WERI-Rb-1 (cell line): ENCODE measurements at regions not wholly inside any gene's neighbourhood (a gene's known extent, or its start where the extent isn't known, plus 50 kb on each side); places are given as distances from the start of the nearest gene placed in this dataset.
"Not testable (repeated sequence)": the region's sequence is repeated elsewhere in the genome, so short reads cannot be mapped to it uniquely, and the experiment has no call there.

Experiments
- DNase-seq: peaks from one replicate; pipeline ENCODE4 v3.0.0-alpha.2; 2020
- H3K27ac ChIP-seq: fragments of 250-450 bp; sonication (Bioruptor Pico); 2 replicates; pipeline ENCODE4 v1.5.1; 2020; ENCODE audit warnings: mild to moderate bottlenecking, moderate library complexity
- H3K27me3 ChIP-seq: fragments of 250-450 bp; sonication (Bioruptor Pico); 2 replicates; pipeline ENCODE4 v1.5.1; 2021; ENCODE audit warnings: mild to moderate bottlenecking, low read depth, moderate library complexity; ENCODE audit not compliant: insufficient read depth, severe bottlenecking
- H3K36me3 ChIP-seq: fragments of 250-450 bp; sonication (Bioruptor Pico); 2 replicates; pipeline ENCODE4 v1.5.1; 2020; ENCODE audit warnings: mild to moderate bottlenecking, moderate library complexity
- H3K4me3 ChIP-seq: 2 replicates; pipeline ENCODE4 v1.5.1; 2011; ENCODE audit warnings: low read depth, mild to moderate bottlenecking, control low read depth, low read length
- H3K9me3 ChIP-seq: fragments of 250-450 bp; sonication (Bioruptor Pico); 2 replicates; pipeline ENCODE4 v1.5.1; 2021; ENCODE audit warnings: mild to moderate bottlenecking, moderate library complexity; ENCODE audit not compliant: severe bottlenecking
- CTCF ChIP-seq: IDR thresholded peaks from 2 replicates; pipeline ENCODE4 v1.5.1; 2011; ENCODE audit warnings: low read depth, mild to moderate bottlenecking, control low read depth, inconsistent platforms, low read length

DNA sequence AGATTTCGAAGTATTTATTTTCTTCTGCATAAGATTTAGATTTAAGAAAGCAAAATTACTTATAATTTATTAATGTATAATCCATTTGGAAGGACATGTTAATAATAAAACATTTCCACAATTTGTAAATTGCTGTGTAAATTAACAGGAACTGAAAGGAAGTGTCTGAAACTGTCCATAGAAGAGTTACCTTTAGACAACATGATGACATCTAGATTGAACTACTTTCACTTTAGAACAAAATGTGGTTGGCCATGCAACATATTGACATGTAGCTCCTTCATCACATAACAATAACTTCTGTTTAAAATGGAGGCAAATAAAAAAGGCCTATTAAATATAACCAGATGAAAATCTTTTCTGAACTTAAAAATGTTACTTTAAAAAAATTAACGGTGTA lies 1849.5 kb upstream of the ACO1 start:
- Histone ChIP-seq H3K27me3 (no peaks in the 10 kb centered on the region), H3K9me3 (peaks cover 3% of the 10 kb centered on the region), H3K4me3 (no peak overlapping the region), H3K27ac (no peak overlapping the region), H3K36me3 (no peaks in the 10 kb centered on the region)
- no peak for TF ChIP-seq CTCF
- no peak for DNase-seq

GRCh38 chr9:30536494-30536893 lies 1847.9 kb upstream of the ACO1 start:
- no peak for DNase-seq
- Histone ChIP-seq H3K27ac (no peak overlapping the region), H3K4me3 (no peak overlapping the region), H3K9me3 (peaks cover 3% of the 10 kb centered on the region), H3K36me3 (no peaks in the 10 kb centered on the region), H3K27me3 (no peaks in the 10 kb centered on the region)
- TF ChIP-seq CTCF: no peak

DNA sequence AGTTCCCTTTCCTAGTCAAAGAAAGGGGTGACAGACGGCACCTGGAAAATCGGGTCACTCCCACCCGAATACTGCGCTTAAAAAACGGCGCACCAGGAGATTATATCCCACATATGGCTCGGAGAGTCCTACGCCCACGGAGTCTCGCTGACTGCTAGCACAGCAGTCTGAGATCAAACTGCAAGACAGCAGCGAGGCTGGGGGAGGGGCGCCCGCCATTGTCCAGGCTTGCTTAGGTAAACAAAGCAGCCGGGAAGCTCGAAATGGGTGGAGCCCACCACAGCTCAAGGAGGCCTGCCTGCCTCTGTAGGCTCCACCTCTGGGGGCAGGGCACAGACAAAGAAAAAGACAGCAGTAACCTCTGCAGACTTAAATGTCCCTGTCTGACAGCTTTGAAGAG lies 1844.7 kb upstream of the ACO1 start:
- H3K36me3 ChIP-seq, H3K9me3 ChIP-seq, H3K4me3 ChIP-seq, DNase-seq, H3K27me3 ChIP-seq, H3K27ac ChIP-seq: not testable (repeated sequence)

DNA sequence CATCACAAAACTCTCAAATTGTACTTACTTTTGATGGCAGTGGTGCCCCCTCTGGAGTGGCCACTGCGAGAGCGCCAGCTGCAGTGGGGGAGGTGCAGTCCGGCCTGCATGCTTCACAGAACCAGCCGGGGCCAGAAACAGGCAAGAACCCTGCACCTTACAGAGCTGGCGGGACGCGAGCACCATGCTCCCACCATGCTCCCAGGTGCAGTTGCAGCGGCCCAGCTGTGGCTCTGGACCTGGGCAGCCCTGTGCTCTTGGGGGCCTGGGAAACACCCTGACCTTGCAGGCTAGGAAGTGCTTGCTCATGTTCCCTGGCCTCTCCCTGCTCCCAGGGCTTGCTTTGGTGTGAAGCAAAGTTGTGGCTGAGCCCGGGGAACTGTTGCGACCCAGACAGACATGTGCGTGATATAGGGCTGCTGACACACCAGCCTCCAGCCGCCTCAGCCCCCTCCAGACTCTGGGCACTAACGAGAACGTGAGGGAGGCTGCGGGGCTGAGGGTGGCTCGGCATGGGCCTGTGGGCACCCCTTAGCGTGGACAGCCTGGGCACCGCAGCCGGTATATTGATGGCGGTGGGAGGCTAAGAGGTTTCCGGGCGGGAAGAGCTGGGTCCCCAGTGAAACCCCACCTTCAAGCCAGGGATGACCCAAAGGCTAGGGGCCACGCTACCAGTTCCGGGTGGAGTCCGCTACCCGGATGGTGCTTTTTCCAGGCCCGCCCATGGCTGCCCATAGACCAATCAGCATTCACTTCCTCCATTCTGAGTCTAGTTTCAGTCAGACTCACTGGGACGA lies 1809.9 kb upstream of the ACO1 start:
- Histone ChIP-seq H3K9me3 (no peaks in the 10 kb centered on the region), H3K36me3 (no peaks in the 10 kb centered on the region), H3K4me3 (no peak overlapping the region), H3K27ac (no peak overlapping the region), H3K27me3 (no peaks in the 10 kb centered on the region)
- DNase-seq: no peak
- TF ChIP-seq CTCF: no peak

DNA sequence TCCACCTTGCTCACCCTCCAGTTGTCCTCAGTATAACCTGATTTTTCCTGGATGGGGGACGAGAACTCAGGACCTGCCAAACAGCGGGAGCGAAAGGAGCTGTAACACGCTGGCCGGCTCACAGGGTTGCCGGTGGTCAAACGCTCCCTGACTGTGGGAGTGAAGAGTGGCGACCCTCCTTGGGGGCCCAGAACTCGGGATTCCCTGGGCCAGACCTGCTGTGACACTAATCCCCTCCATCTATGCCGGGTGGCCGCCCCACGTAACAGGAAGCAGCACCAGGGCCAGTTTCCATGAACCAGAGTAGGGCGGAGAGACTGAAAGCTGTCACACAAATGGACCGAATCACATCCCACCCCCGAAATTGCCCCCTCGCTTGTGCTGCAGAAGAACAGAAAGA lies 1809.2 kb upstream of the ACO1 start:
- TF ChIP-seq CTCF: no peak
- H3K27ac ChIP-seq: no peak overlapping the region
- H3K4me3 ChIP-seq: no peak overlapping the region
- H3K9me3 ChIP-seq: no peaks in the 10 kb centered on the region
- no peaks in the 10 kb centered on the region for H3K36me3 ChIP-seq
- H3K27me3 ChIP-seq: no peaks in the 10 kb centered on the region
- DNase-seq: no peak

DNA sequence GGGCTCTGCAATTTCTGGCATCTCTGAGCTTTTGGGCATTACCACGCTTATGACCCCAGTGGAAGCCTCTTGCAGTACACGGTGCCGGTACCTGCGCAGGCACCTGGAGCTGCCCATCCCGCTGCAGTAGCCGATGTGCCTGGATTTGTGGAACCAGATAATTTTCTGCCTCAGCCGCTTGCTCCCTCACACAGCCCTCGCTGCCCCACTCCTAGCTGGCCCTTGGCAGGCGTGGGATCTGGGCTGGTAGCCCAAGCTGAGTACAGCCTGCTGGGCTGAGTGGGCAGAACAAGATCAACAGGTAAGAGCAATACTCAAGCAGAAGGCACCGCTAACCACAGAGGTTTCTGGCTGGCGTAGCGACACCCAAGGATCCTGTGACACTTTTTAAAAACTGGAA lies 1808.8 kb upstream of the ACO1 start:
- no peak for DNase-seq
- H3K27me3 ChIP-seq: no peaks in the 10 kb centered on the region
- no peaks in the 10 kb centered on the region for H3K9me3 ChIP-seq
- TF ChIP-seq CTCF: no peak
- H3K36me3 ChIP-seq: no peaks in the 10 kb centered on the region
- H3K27ac ChIP-seq: no peak overlapping the region
- H3K4me3 ChIP-seq: no peak overlapping the region
